Activated CD8-positive, alpha-beta memory T cell treated with anti-CD3 and anti-CD28 coated beads, Interleukin-2, amount 10 ng/mL, durations not matched to agents 7 days and 5 days (primary cell): ENCODE measurements at regions not wholly inside any gene's neighbourhood (a gene's known extent, or its start where the extent isn't known, plus 50 kb on each side); places are given as distances from the start of the nearest gene placed in this dataset.
"Not testable (repeated sequence)": the region's sequence is repeated elsewhere in the genome, so short reads cannot be mapped to it uniquely, and the experiment has no call there.

Source experiments
- ATAC-seq: fragments of 150-1000 bp; cut with Tn5 transposase; one replicate; pipeline ENCODE4 v1.10.0; 2021; ENCODE audit warnings: moderate library complexity
- CTCF ChIA-PET: fragments of 350-600 bp; sonication (Branson Sonifier 250); formaldehyde crosslinking; loops from one replicate; lab custom pipeline; 2021; ENCODE audit warnings: antibody characterized with exemption; lab: Charles Lee
- DNase-seq: peaks from one replicate; pipeline ENCODE4 v3.0.0-alpha.2; 2020
- H3K27ac Mint-ChIP-seq: one replicate; pipeline ENCODE4 v1.8.0; 2021; ENCODE audit warnings: mild to moderate bottlenecking, mixed read lengths
- H3K27me3 Mint-ChIP-seq: one replicate; pipeline ENCODE4 v1.8.0; 2021; ENCODE audit warnings: mixed read lengths
- H3K36me3 Mint-ChIP-seq: one replicate; pipeline ENCODE4 v1.8.0; 2021; ENCODE audit warnings: mild to moderate bottlenecking, mixed read lengths
- H3K4me1 Mint-ChIP-seq: one replicate; pipeline ENCODE4 v1.8.0; 2021; ENCODE audit warnings: mixed read lengths
- H3K4me3 Mint-ChIP-seq: one replicate; pipeline ENCODE4 v1.8.0; 2021; ENCODE audit warnings: mild to moderate bottlenecking, moderate library complexity, mixed read lengths
- H3K9me3 Mint-ChIP-seq: one replicate; pipeline ENCODE4 v1.8.0; 2022; ENCODE audit warnings: low read depth, mixed read lengths

DNA sequence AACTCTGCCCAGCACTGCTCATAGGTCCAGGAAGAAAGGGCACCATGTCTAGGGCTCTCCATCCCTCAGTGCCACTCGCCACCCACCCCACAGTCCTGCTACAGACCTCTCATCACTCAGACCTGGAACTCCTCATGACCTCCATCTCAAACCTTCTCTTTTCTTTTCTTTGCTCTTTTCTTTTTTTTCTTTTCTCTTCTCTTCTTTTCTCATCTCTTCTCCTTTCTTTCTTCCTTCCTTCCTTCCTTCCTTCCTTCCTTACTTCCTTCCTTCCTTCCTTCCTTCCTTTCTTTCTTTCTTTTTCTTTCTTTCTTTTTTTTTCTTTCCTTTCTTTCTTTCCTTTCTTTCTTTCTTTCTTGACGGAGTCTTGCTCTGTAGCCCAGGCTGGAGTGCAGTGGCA lies 122.2 kb downstream of the KLF6 start:
- CTCF ChIA-PET: no interaction called here
- H3K4me1 Mint-ChIP-seq: peaks cover 11% of the 10 kb centered on the region
- H3K27ac Mint-ChIP-seq: no peak overlapping the region
- peaks cover 2% of the 10 kb centered on the region for H3K27me3 Mint-ChIP-seq
- H3K4me3 Mint-ChIP-seq: no peak overlapping the region
- H3K36me3 Mint-ChIP-seq: peaks cover 1% of the 10 kb centered on the region
- DNase-seq (no peak), ATAC-seq (no peak)
- H3K9me3 Mint-ChIP-seq: peaks cover 2% of the 10 kb centered on the region

DNA sequence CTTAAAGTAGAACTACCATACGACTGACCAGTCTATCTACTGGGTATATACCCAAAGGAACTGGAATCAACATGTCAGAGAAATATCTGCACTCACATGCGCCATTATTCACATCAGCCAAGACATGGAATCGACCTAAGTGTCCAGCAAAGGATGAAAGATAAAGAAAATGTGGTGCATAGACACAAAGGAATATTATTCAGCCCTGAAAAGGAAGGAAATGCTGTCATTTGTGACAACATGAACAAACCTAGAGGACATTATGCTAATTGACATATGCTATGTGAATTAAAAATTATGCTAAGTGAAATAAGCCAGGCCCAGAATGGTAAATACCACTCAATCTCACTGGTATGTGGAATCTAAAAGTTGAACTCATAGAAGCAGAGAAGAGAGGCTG lies 123.7 kb downstream of the KLF6 start:
- Mint-ChIP-seq H3K4me3 (no peak overlapping the region), H3K27me3 (peaks cover 5% of the 10 kb centered on the region)
- CTCF ChIA-PET: no interaction called here

GRCh38 chr10:3660753-3661152 lies 124.3 kb downstream of the KLF6 start:
- H3K36me3 Mint-ChIP-seq: peaks cover 1% of the 10 kb centered on the region
- ATAC-seq (no peak), DNase-seq (no peak)
- no peak overlapping the region for H3K4me3 Mint-ChIP-seq
- H3K27ac Mint-ChIP-seq: no peak overlapping the region
- peaks cover 4% of the 10 kb centered on the region for H3K4me1 Mint-ChIP-seq
- H3K9me3 Mint-ChIP-seq: peaks cover 2% of the 10 kb centered on the region
- H3K27me3 Mint-ChIP-seq: peaks cover 10% of the 10 kb centered on the region
- CTCF ChIA-PET: no interaction called here

More for the DNA sequence above, 123.7 kb downstream of the KLF6 start:
- ATAC-seq (no peak), DNase-seq (no peak)
- Mint-ChIP-seq H3K4me1 (no peaks in the 10 kb centered on the region), H3K27ac (no peak overlapping the region), H3K36me3 (peaks cover 1% of the 10 kb centered on the region), H3K9me3 (peaks cover 2% of the 10 kb centered on the region)

- peaks cover 22% of the 10 kb centered on the region for H3K27me3 Mint-ChIP-seq
- CTCF ChIA-PET: no interaction called here
- peaks cover 1% of the 10 kb centered on the region for H3K36me3 Mint-ChIP-seq
- DNase-seq: no peak
- no peak for ATAC-seq
- H3K4me1 Mint-ChIP-seq: peaks cover 12% of the 10 kb centered on the region
- no peak overlapping the region for H3K4me3 Mint-ChIP-seq
- H3K27ac Mint-ChIP-seq: no peak overlapping the region
- H3K9me3 Mint-ChIP-seq: peaks cover 2% of the 10 kb centered on the region
Observed at GRCh38 chr10:3659203-3659917, 125.6 kb downstream of the KLF6 start.

DNA sequence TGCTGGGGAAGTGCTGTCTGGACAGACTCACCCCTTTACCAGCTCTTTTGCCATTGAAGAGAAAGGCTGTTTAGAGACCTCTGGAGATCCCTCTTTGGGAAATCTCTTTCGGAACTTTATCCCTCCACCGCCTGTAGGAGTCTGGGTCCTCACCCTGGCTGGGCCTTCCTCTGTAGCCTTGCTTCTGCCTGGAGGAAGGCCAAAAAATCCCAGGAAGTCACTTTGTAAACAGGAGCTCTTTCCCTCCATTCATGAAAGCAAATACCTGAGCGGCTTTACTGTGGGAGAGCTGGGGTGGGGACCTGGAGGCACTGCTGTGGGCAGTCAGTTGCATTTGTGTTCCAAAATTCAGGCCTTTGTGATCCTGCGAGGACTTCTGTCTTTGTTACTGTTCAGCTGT lies 126.2 kb downstream of the KLF6 start:
- H3K9me3 Mint-ChIP-seq: peaks cover 2% of the 10 kb centered on the region
- DNase-seq (no peak), ATAC-seq (no peak)
- H3K27me3 Mint-ChIP-seq: peaks cover 23% of the 10 kb centered on the region
- H3K4me1 Mint-ChIP-seq: peaks cover 12% of the 10 kb centered on the region
- H3K4me3 Mint-ChIP-seq: no peak overlapping the region
- CTCF ChIA-PET: no interaction called here
- H3K36me3 Mint-ChIP-seq: peaks cover 1% of the 10 kb centered on the region
- no peak overlapping the region for H3K27ac Mint-ChIP-seq

GRCh38 chr10:3656214-3656613 lies 128.8 kb downstream of the KLF6 start:
- peaks cover 30% of the 10 kb centered on the region for H3K27me3 Mint-ChIP-seq
- H3K36me3 Mint-ChIP-seq: peaks cover 1% of the 10 kb centered on the region
- CTCF ChIA-PET: no interaction called here
- no peak overlapping the region for H3K4me3 Mint-ChIP-seq
- H3K4me1 Mint-ChIP-seq: peaks cover 17% of the 10 kb centered on the region
- DNase-seq (no peak), ATAC-seq (no peak)
- H3K9me3 Mint-ChIP-seq: peaks cover 2% of the 10 kb centered on the region
- H3K27ac Mint-ChIP-seq: no peak overlapping the region

DNA sequence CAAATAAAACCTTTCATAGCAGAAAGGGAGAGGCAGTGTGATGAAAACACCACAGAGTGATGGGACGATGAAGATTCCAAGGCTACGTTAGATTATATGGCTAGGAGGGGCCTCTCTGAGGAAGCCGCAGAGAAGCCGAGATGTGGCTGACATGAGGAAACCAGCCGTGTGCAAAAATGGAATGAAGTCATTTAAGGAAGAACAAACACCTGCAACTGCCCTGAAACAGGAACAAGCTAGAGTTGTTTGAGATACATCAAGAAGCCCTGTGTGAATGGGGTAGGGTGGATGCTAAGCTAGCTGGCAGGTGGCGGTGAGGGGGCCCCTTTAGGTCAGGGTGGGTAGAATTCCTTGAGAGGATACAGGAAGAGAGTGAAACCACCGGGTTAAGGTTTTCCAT lies 129.5 kb downstream of the KLF6 start:
- DNase-seq (peak; percentile 23), ATAC-seq (no peak)
- Mint-ChIP-seq H3K36me3 (peaks cover under 1% of the 10 kb centered on the region), H3K27me3 (peaks cover 33% of the 10 kb centered on the region), H3K9me3 (peaks cover under 1% of the 10 kb centered on the region), H3K4me1 (peaks cover 17% of the 10 kb centered on the region), H3K27ac (no peak overlapping the region), H3K4me3 (no peak overlapping the region)
- CTCF ChIA-PET: no interaction called here

- CTCF ChIA-PET: no interaction called here
- Mint-ChIP-seq H3K27me3 (peaks cover 38% of the 10 kb centered on the region), H3K27ac (no peak overlapping the region), H3K36me3 (no peaks in the 10 kb centered on the region), H3K4me1 (peaks cover 17% of the 10 kb centered on the region), H3K4me3 (no peak overlapping the region), H3K9me3 (no peaks in the 10 kb centered on the region)
- ATAC-seq: no peak
- DNase-seq: no peak
Observed at GRCh38 chr10:3654980-3655379, 130.0 kb downstream of the KLF6 start.

DNA sequence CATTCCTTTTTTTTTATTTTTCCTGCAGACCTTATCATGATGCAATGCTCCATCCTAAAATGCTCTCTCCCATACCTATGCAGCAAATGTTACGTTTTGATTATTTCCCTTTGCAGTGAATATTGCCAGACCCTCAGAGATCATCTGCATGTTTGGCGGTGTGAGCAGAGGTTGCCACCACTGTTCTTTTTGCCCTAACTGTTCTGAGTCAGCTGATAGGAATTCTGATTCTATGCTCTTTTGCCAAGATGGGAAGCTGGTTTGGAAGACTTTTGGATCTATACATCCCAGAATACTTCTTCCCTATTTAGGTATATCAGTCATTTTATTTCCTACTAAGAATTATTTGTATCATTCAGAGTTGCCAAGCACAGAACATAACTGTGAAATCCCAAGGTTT lies 130.5 kb downstream of the KLF6 start:
- ATAC-seq (no peak), DNase-seq (no peak)
- Mint-ChIP-seq H3K9me3 (no peaks in the 10 kb centered on the region), H3K4me1 (peaks cover 17% of the 10 kb centered on the region), H3K36me3 (no peaks in the 10 kb centered on the region), H3K4me3 (no peak overlapping the region), H3K27me3 (peaks cover 41% of the 10 kb centered on the region), H3K27ac (no peak overlapping the region)
- CTCF ChIA-PET: no interaction called here

GRCh38 chr10:3653303-3653702 lies 131.7 kb downstream of the KLF6 start:
- H3K36me3 Mint-ChIP-seq, DNase-seq, CTCF ChIA-PET, ATAC-seq, H3K27ac Mint-ChIP-seq, H3K9me3 Mint-ChIP-seq: not testable (repeated sequence)
- Mint-ChIP-seq H3K27me3 (peaks cover 43% of the 10 kb centered on the region), H3K4me3 (peak overlapping the region; percentile 20), H3K4me1 (peaks cover 17% of the 10 kb centered on the region)

DNA sequence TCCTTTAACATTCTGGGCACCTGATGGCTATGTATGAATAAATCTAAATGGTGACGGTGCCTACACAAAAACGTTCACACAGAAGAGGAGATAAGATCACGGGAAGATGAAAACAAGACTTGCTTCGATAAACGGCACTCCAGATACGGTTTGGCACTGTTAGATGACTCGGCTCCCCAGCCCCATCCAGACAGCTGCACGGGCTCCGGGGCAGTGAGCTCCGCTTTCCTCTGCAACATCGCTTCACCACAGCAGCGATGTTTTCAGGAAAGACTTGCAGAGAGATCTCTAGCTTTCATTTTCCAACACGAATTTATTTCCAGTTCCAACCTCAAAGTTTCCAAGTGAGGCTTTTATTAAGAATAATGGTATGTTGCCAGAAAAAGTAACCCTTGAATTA lies 132.1 kb downstream of the KLF6 start:
- peaks cover 17% of the 10 kb centered on the region for H3K4me1 Mint-ChIP-seq
- peaks cover 43% of the 10 kb centered on the region for H3K27me3 Mint-ChIP-seq
- no peaks in the 10 kb centered on the region for H3K36me3 Mint-ChIP-seq
- H3K9me3 Mint-ChIP-seq: peaks cover 2% of the 10 kb centered on the region
- peak overlapping the region; percentile 20 for H3K4me3 Mint-ChIP-seq
- DNase-seq (no peak), ATAC-seq (peak; percentile 49)
- H3K27ac Mint-ChIP-seq: no peak overlapping the region
- CTCF ChIA-PET: no interaction called here

GRCh38 chr10:3651969-3652653 lies 132.9 kb downstream of the KLF6 start:
- Mint-ChIP-seq H3K4me1 (peaks cover 17% of the 10 kb centered on the region), H3K4me3 (no peak overlapping the region), H3K9me3 (peaks cover 2% of the 10 kb centered on the region), H3K27me3 (peaks cover 45% of the 10 kb centered on the region), H3K27ac (no peak overlapping the region), H3K36me3 (no peaks in the 10 kb centered on the region)
- DNase-seq (no peak), ATAC-seq (no peak)
- CTCF ChIA-PET: no interaction called here

DNA sequence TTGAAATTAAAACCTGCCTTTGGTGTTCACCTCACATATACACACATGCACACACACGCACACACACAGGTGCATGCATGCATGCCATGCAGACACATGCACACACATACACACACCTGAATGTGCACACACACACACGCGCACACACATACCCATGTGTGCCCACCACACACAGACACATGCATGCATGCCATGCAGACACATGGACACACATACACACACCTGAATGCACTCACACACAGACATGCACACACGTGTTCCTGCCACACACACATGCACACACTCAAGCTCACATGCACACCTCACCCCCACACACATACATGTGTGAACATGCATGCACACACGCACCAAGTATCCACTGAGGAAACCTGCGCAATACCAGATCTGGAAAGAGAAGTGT lies 136.4 kb downstream of the KLF6 start:
- H3K36me3 Mint-ChIP-seq: no peaks in the 10 kb centered on the region
- H3K4me1 Mint-ChIP-seq: peaks cover 5% of the 10 kb centered on the region
- H3K27ac Mint-ChIP-seq: no peak overlapping the region
- no peak overlapping the region for H3K4me3 Mint-ChIP-seq
- DNase-seq (no peak), ATAC-seq (no peak)
- peaks cover 28% of the 10 kb centered on the region for H3K27me3 Mint-ChIP-seq
- CTCF ChIA-PET: no interaction called here
- peaks cover 2% of the 10 kb centered on the region for H3K9me3 Mint-ChIP-seq

DNA sequence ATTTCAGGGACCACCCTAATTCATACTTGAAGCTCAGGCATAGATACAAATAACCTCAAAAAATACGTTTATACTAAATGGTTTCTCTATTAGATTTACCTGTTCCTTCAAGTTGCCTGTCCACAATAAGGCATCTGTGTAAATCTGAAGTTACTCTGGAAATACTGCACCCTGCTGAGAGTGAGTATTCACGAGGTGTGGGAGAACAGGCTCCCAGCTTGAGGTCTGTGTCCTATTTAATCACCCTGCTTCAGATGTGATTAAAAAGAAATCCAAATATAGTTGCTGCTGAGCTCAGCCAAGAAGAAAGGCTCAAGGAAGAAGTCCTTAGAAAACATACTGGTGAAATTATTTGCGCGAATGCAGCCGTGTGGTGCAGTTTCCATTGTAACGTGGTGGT lies 136.8 kb downstream of the KLF6 start:
- peaks cover 30% of the 10 kb centered on the region for H3K27me3 Mint-ChIP-seq
- CTCF ChIA-PET: no interaction called here
- ATAC-seq (no peak), DNase-seq (no peak)
- H3K27ac Mint-ChIP-seq: no peak overlapping the region
- peaks cover 5% of the 10 kb centered on the region for H3K4me1 Mint-ChIP-seq
- no peak overlapping the region for H3K4me3 Mint-ChIP-seq
- no peaks in the 10 kb centered on the region for H3K36me3 Mint-ChIP-seq
- H3K9me3 Mint-ChIP-seq: peaks cover 2% of the 10 kb centered on the region
